OCI-LY7 (cell line): ENCODE measurements at regions not wholly inside any gene's neighbourhood (a gene's known extent, or its start where the extent isn't known, plus 50 kb on each side); places are given as distances from the start of the nearest gene placed in this dataset.
A peak's percentile ranks its signal among the peaks of the same experiment; 100 is the strongest.

Source experiments
- BruUV-seq: library from RNA; stranded (reverse); fragments of 400-500 nt; replicated peaks from 2 replicates; lab custom pipeline; 2021; lab: Mats Ljungman, UMichigan
- CTCF ChIA-PET: fragments of 300-600 bp; sonication (Branson Sonifier 250); formaldehyde crosslinking; loops from one replicate; lab custom pipeline; 2022; ENCODE audit warnings: antibody characterized with exemption; ENCODE audit not compliant: unreplicated experiment; lab: Charles Lee
- POLR2A ChIA-PET: fragments of 300-600 bp; sonication (Branson Sonifier 250); formaldehyde crosslinking; loops from one replicate; lab custom pipeline; 2022; ENCODE audit warnings: antibody characterized with exemption; lab: Charles Lee
- DNase-seq: peaks from one replicate; pipeline ENCODE4 v3.0.0-alpha.2; 2015; ENCODE audit warnings: low spot score
- H2AFZ ChIP-seq: fragments of 200-600 bp; sonication (generic), shearing (Covaris generic); 2 replicates; pipeline ENCODE4 v1.6.1; 2014; ENCODE audit warnings: mild to moderate bottlenecking, antibody characterized with exemption, low read length, moderate library complexity
- H3K27ac ChIP-seq: fragments of 200-600 bp; sonication (generic); 2 replicates; pipeline ENCODE4 v1.5.1; 2014; ENCODE audit warnings: mixed run types, low read depth, mild to moderate bottlenecking, moderate library complexity, low read length, inconsistent platforms; ENCODE audit not compliant: poor library complexity, severe bottlenecking
- H3K36me3 ChIP-seq: fragments of 200-600 bp; sonication (generic); 2 replicates; pipeline ENCODE4 v1.6.1; 2014; ENCODE audit warnings: mild to moderate bottlenecking, antibody characterized with exemption, low read length, moderate library complexity, mixed read lengths; ENCODE audit not compliant: insufficient read depth
- H3K4me1 ChIP-seq: fragments of 200-600 bp; sonication (generic); 2 replicates; pipeline ENCODE4 v1.5.1; 2014; ENCODE audit warnings: mild to moderate bottlenecking, low read length; ENCODE audit not compliant: insufficient read depth, poor library complexity, severe bottlenecking
- H3K4me2 ChIP-seq: fragments of 200-600 bp; sonication (generic); 2 replicates; pipeline ENCODE4 v1.6.1; 2014; ENCODE audit warnings: mild to moderate bottlenecking, low read length
- H3K4me3 ChIP-seq: fragments of 200-600 bp; sonication (generic); 2 replicates; pipeline ENCODE4 v1.5.1; 2014; ENCODE audit warnings: mild to moderate bottlenecking, low read depth, low read length; ENCODE audit not compliant: poor library complexity, severe bottlenecking
- H3K79me2 ChIP-seq: fragments of 200-600 bp; sonication (generic); 2 replicates; pipeline ENCODE4 v1.6.1; 2016; ENCODE audit warnings: low read depth, mild to moderate bottlenecking, low read length, moderate library complexity, mixed read lengths; ENCODE audit not compliant: insufficient read depth
- H3K9me2 ChIP-seq: fragments of 200-600 bp; sonication (generic); 2 replicates; pipeline ENCODE4 v1.6.1; 2016; ENCODE audit warnings: mild to moderate bottlenecking, low read length, mixed read lengths; ENCODE audit not compliant: insufficient read depth
- H3K9me3 ChIP-seq: fragments of 200-600 bp; sonication (generic); 2 replicates; pipeline ENCODE4 v1.6.1; 2014; ENCODE audit warnings: mild to moderate bottlenecking, mixed run types, low read length, mixed read lengths
- H4K20me1 ChIP-seq: fragments of 200-600 bp; sonication (generic); 2 replicates; pipeline ENCODE4 v1.6.1; 2014; ENCODE audit warnings: mild to moderate bottlenecking, antibody characterized with exemption, low read length, moderate library complexity, mixed read lengths; ENCODE audit not compliant: insufficient read depth
- CTCF ChIP-seq: fragments of 200-600 bp; sonication (generic); conservative IDR thresholded peaks from 2 replicates; pipeline ENCODE4 v1.5.1; 2014; ENCODE audit warnings: mild to moderate bottlenecking, antibody characterized with exemption, low read length, moderate library complexity, mixed read lengths
- EZH2phosphoT487 ChIP-seq: fragments of 200-600 bp; sonication (generic); IDR thresholded peaks from 2 replicates; pipeline ENCODE4 v1.6.1; 2018; ENCODE audit warnings: low read depth, borderline replicate concordance, mild to moderate bottlenecking, mixed run types, antibody characterized with exemption, low read length, moderate library complexity, mixed read lengths
- intact Hi-C: fragments of 100-400 bp; cut with micrococcal nuclease; formaldehyde crosslinking; loops from one replicate; pipeline ENCODE4 v1.10.0; 2022; ENCODE audit not compliant: unreplicated experiment

- H3K36me3 ChIP-seq = no peaks in the 10 kb centered on the region
- no peaks in the 10 kb centered on the region for H3K79me2 ChIP-seq
- H4K20me1 ChIP-seq = no peaks in the 10 kb centered on the region
- ChIA-PET POLR2A (interaction anchor here (0.8 to 1.4 kb wide), 3 partner anchors 37 to 157 kb away, joined by 3 to 4 read pairs (median 4); no protein-coding TSS in a partner anchor), CTCF (interaction anchor here (0.6 to 2.3 kb wide), 5 partner anchors 10 to 270 kb away, joined by 3 to 14 read pairs (median 3); no protein-coding TSS in a partner anchor)
- H3K4me1 ChIP-seq = no peaks in the 10 kb centered on the region
- H2AFZ ChIP-seq = no peak overlapping the region
- no peak overlapping the region for H3K4me3 ChIP-seq
- H3K9me2 ChIP-seq = no peaks in the 10 kb centered on the region
- intact Hi-C loops = loop anchor here (1.0 to 10.0 kb wide), 5 partner anchors 37 to 472 kb away; no protein-coding TSS in a partner anchor
- H3K4me2 ChIP-seq = no peak overlapping the region
- BruUV-seq = no TSS peak
- peak; percentile 18 for DNase-seq
- no peaks in the 10 kb centered on the region for H3K9me3 ChIP-seq
- TF ChIP-seq EZH2phosphoT487 (no peak), CTCF (peak; percentile 51)
- H3K27ac ChIP-seq = no peak overlapping the region
Observed at GRCh38 chr3:107272885-107273284, 104.4 kb upstream of the CCDC54 start.

GRCh38 chr3:107273771-107274170, 103.5 kb upstream of the CCDC54 start:
- TF ChIP-seq EZH2phosphoT487 (no peak), CTCF (no peak)
- H4K20me1 ChIP-seq = no peaks in the 10 kb centered on the region
- no peaks in the 10 kb centered on the region for H3K36me3 ChIP-seq
- intact Hi-C loops = loop anchor here (2.0 to 10.0 kb wide), 2 partner anchors 269 to 471 kb away; no protein-coding TSS in a partner anchor
- no peaks in the 10 kb centered on the region for H3K79me2 ChIP-seq
- H3K27ac ChIP-seq = no peak overlapping the region
- POLR2A ChIA-PET = interaction anchor here (0.6 to 1.1 kb wide), 3 partner anchors 136 to 261 kb away, joined by 3 to 4 read pairs (median 3); no protein-coding TSS in a partner anchor
- no peak overlapping the region for H3K4me3 ChIP-seq
- H3K9me3 ChIP-seq = no peaks in the 10 kb centered on the region
- no peaks in the 10 kb centered on the region for H3K9me2 ChIP-seq
- no TSS peak for BruUV-seq
- no peak for DNase-seq
- no peak overlapping the region for H3K4me2 ChIP-seq
- CTCF ChIA-PET = interaction anchor here (0.7 to 1.2 kb wide), 3 partner anchors 37 to 269 kb away, joined by 3 read pairs; no protein-coding TSS in a partner anchor
- no peaks in the 10 kb centered on the region for H3K4me1 ChIP-seq
- no peak overlapping the region for H2AFZ ChIP-seq

GRCh38 chr3:107275511-107275910, 101.7 kb upstream of the CCDC54 start:
- Histone ChIP-seq H2AFZ (no peak overlapping the region), H3K4me2 (no peak overlapping the region), H4K20me1 (no peaks in the 10 kb centered on the region), H3K79me2 (no peaks in the 10 kb centered on the region), H3K27ac (no peak overlapping the region), H3K9me2 (no peaks in the 10 kb centered on the region), H3K4me3 (no peak overlapping the region), H3K4me1 (no peaks in the 10 kb centered on the region), H3K9me3 (no peaks in the 10 kb centered on the region), H3K36me3 (no peaks in the 10 kb centered on the region)
- intact Hi-C loops = loop anchor here (10.0 kb wide), 1 partner anchor 469 kb away; no protein-coding TSS in a partner anchor
- CTCF ChIA-PET = no interaction called here
- POLR2A ChIA-PET = interaction anchor here (0.6 to 1.7 kb wide), 8 partner anchors 9 to 1881 kb away, joined by 3 to 8 read pairs (median 3); no protein-coding TSS in a partner anchor
- TF ChIP-seq EZH2phosphoT487 (no peak), CTCF (no peak)
- BruUV-seq = no TSS peak
- DNase-seq = no peak
